Skeletal muscle tissue (tissue), 3 donors: ENCODE measurements at regions not wholly inside any gene's neighbourhood (a gene's known extent, or its start where the extent isn't known, plus 50 kb on each side); places are given as distances from the start of the nearest gene placed in this dataset.
"Not testable (repeated sequence)": the region's sequence is repeated elsewhere in the genome, so short reads cannot be mapped to it uniquely, and the experiment has no call there.

Experiments used
- H3K27ac ChIP-seq: one replicate; pipeline ENCODE4 v1.7.0; 2013; ENCODE audit warnings: mild to moderate bottlenecking, low read depth, low read length, inconsistent platforms
- H3K27me3 ChIP-seq, 3 donors: one replicate each; pipeline ENCODE4 v1.7.0; 2013; ENCODE audit warnings: low read length in 3 of 3; ENCODE audit not compliant: control insufficient read depth in 3 of 3, insufficient read depth in 3 of 3
- H3K36me3 ChIP-seq, 3 donors: one replicate each; pipeline ENCODE4 v1.7.0; 2013; ENCODE audit warnings: low read length in 3 of 3; ENCODE audit not compliant: control insufficient read depth in 3 of 3, insufficient read depth in 3 of 3
- H3K4me1 ChIP-seq, 3 donors: one replicate each; pipeline ENCODE4 v1.7.0; 2013; ENCODE audit warnings: low read length in 3 of 3, mild to moderate bottlenecking in 3 of 3; ENCODE audit not compliant: control insufficient read depth in 3 of 3, insufficient read depth in 3 of 3
- H3K4me3 ChIP-seq, 3 donors: one replicate each; pipeline ENCODE4 v1.7.0; 2013; ENCODE audit warnings: low read length in 3 of 3
- H3K9ac ChIP-seq, 3 donors: one replicate each; pipeline ENCODE4 v1.7.0; 2013; ENCODE audit warnings: low read length in 3 of 3, mild to moderate bottlenecking in 3 of 3, moderate library complexity in 2 of 3, low read depth in 1 of 3
- H3K9me3 ChIP-seq, 3 donors: one replicate each; pipeline ENCODE4 v1.7.0; 2013; ENCODE audit warnings: low read length in 3 of 3; ENCODE audit not compliant: control insufficient read depth in 3 of 3
- donor health status: Osteomylitis.

GRCh38 chr18:23329671-23330070 is 123.4 kb upstream of the RIOK3 start:
- H3K9me3 ChIP-seq, H3K4me1 ChIP-seq, H3K27me3 ChIP-seq, H3K27ac ChIP-seq, H3K4me3 ChIP-seq, H3K9ac ChIP-seq, H3K36me3 ChIP-seq: not testable (repeated sequence)

GRCh38 chr18:23330423-23330822 is 122.7 kb upstream of the RIOK3 start:
- Histone ChIP-seq H3K27ac (no peak overlapping the region), H3K4me1 (no peaks in the 10 kb centered on the region), H3K4me3 (no peak overlapping the region)

GRCh38 chr18:23331091-23331920 is 121.8 kb upstream of the RIOK3 start:
- Histone ChIP-seq H3K27ac (no peak overlapping the region), H3K36me3 (no peaks in the 10 kb centered on the region), H3K9ac (no peak overlapping the region), H3K27me3 (no peaks in the 10 kb centered on the region), H3K4me3 (no peak overlapping the region), H3K9me3 (no peaks in the 10 kb centered on the region), H3K4me1 (no peaks in the 10 kb centered on the region)

More at GRCh38 chr18:23330423-23330822, 122.7 kb upstream of the RIOK3 start:
- Histone ChIP-seq H3K9me3 (no peaks in the 10 kb centered on the region), H3K36me3 (no peaks in the 10 kb centered on the region), H3K9ac (no peak overlapping the region), H3K27me3 (no peaks in the 10 kb centered on the region)

GRCh38 chr18:23332356-23332755 is 120.7 kb upstream of the RIOK3 start:
- no peak overlapping the region for H3K9ac ChIP-seq
- H3K9me3 ChIP-seq: no peaks in the 10 kb centered on the region
- no peaks in the 10 kb centered on the region for H3K4me1 ChIP-seq
- H3K27me3 ChIP-seq: no peaks in the 10 kb centered on the region
- H3K27ac ChIP-seq: no peak overlapping the region
- no peaks in the 10 kb centered on the region for H3K36me3 ChIP-seq
- no peak overlapping the region for H3K4me3 ChIP-seq

GRCh38 chr18:23333827-23334226 is 119.3 kb upstream of the RIOK3 start:
- Histone ChIP-seq H3K27me3 (no peaks in the 10 kb centered on the region), H3K36me3 (no peaks in the 10 kb centered on the region), H3K4me1 (no peaks in the 10 kb centered on the region), H3K27ac (no peak overlapping the region), H3K9ac (no peak overlapping the region), H3K9me3 (no peaks in the 10 kb centered on the region), H3K4me3 (no peak overlapping the region)

GRCh38 chr18:23334569-23334968 is 118.5 kb upstream of the RIOK3 start:
- Histone ChIP-seq H3K9me3 (no peaks in the 10 kb centered on the region), H3K27ac (no peak overlapping the region), H3K4me3 (no peak overlapping the region), H3K9ac (no peak overlapping the region), H3K36me3 (no peaks in the 10 kb centered on the region), H3K27me3 (no peaks in the 10 kb centered on the region), H3K4me1 (no peaks in the 10 kb centered on the region)

- Histone ChIP-seq H3K36me3 (no peaks in the 10 kb centered on the region), H3K9ac (no peak overlapping the region), H3K27ac (no peak overlapping the region), H3K27me3 (no peaks in the 10 kb centered on the region), H3K4me1 (no peaks in the 10 kb centered on the region), H3K4me3 (no peak overlapping the region), H3K9me3 (no peaks in the 10 kb centered on the region)
Observed at GRCh38 chr18:23336101-23336500, 117.0 kb upstream of the RIOK3 start.

- Histone ChIP-seq H3K27me3 (no peaks in the 10 kb centered on the region), H3K36me3 (no peaks in the 10 kb centered on the region), H3K4me1 (no peaks in the 10 kb centered on the region), H3K9me3 (no peaks in the 10 kb centered on the region), H3K9ac (no peak overlapping the region), H3K4me3 (no peak overlapping the region), H3K27ac (no peak overlapping the region)
Observed at GRCh38 chr18:23337599-23338444, 115.3 kb upstream of the RIOK3 start.

GRCh38 chr18:23340661-23341060 is 112.4 kb upstream of the RIOK3 start:
- no peaks in the 10 kb centered on the region for H3K36me3 ChIP-seq
- no peaks in the 10 kb centered on the region for H3K9me3 ChIP-seq
- H3K27ac ChIP-seq: no peak overlapping the region
- H3K4me3 ChIP-seq: no peak overlapping the region
- H3K27me3 ChIP-seq: no peaks in the 10 kb centered on the region
- H3K4me1 ChIP-seq: no peaks in the 10 kb centered on the region
- no peak overlapping the region for H3K9ac ChIP-seq

GRCh38 chr18:23341383-23341782 is 111.7 kb upstream of the RIOK3 start:
- Histone ChIP-seq H3K4me1 (no peaks in the 10 kb centered on the region), H3K27me3 (no peaks in the 10 kb centered on the region), H3K9me3 (no peaks in the 10 kb centered on the region), H3K36me3 (no peaks in the 10 kb centered on the region), H3K27ac (no peak overlapping the region), H3K9ac (no peak overlapping the region), H3K4me3 (no peak overlapping the region)
